GM21529 (cell line): ENCODE measurements at regions not wholly inside any gene's neighbourhood (a gene's known extent, or its start where the extent isn't known, plus 50 kb on each side); places are given as distances from the start of the nearest gene placed in this dataset.
"Not testable (repeated sequence)": the region's sequence is repeated elsewhere in the genome, so short reads cannot be mapped to it uniquely, and the experiment has no call there.

ENCODE experiments used
- ATAC-seq: cut with Tn5 transposase; IDR thresholded peaks from one replicate; pipeline ENCODE4 v1.9.1; 2021; ENCODE audit not compliant: unreplicated experiment

GRCh38 chr1:121443001-121443540 lies 258.3 kb downstream of the SRGAP2C start:
- no peak for ATAC-seq

- ATAC-seq = no peak
Observed at GRCh38 chr1:121444096-121444495, 259.3 kb downstream of the SRGAP2C start.

GRCh38 chr1:121445679-121446078 lies 260.9 kb downstream of the SRGAP2C start:
- ATAC-seq = no peak

- not testable (repeated sequence) for ATAC-seq
Observed at GRCh38 chr1:121447280-121447923, 262.6 kb downstream of the SRGAP2C start.

GRCh38 chr1:121448064-121448463 lies 263.3 kb downstream of the SRGAP2C start:
- ATAC-seq = not testable (repeated sequence)

GRCh38 chr1:121448851-121449250 lies 264.1 kb downstream of the SRGAP2C start:
- no peak for ATAC-seq

- ATAC-seq = no peak
Observed at GRCh38 chr1:121452484-121452883, 267.7 kb downstream of the SRGAP2C start.

- peak; percentile 100 for ATAC-seq
Observed at GRCh38 chr1:121458291-121459048, 273.7 kb downstream of the SRGAP2C start.

GRCh38 chr1:121459235-121459634 lies 274.5 kb downstream of the SRGAP2C start:
- no peak for ATAC-seq

GRCh38 chr1:121469395-121469794 lies 284.6 kb downstream of the SRGAP2C start:
- ATAC-seq = not testable (repeated sequence)

- not testable (repeated sequence) for ATAC-seq
Observed at GRCh38 chr1:121470401-121470800, 285.6 kb downstream of the SRGAP2C start.

GRCh38 chr1:121471523-121471922 lies 286.7 kb downstream of the SRGAP2C start:
- peak; percentile 95 for ATAC-seq

- ATAC-seq = no peak
Observed at GRCh38 chr1:121472017-121472416, 287.2 kb downstream of the SRGAP2C start.

GRCh38 chr1:121483234-121483633 lies 298.5 kb downstream of the SRGAP2C start:
- no peak for ATAC-seq

GRCh38 chr1:121483961-121484424 lies 299.2 kb downstream of the SRGAP2C start:
- ATAC-seq = no peak

GRCh38 chr1:121494796-121495195 lies 310.0 kb downstream of the SRGAP2C start:
- ATAC-seq = not testable (repeated sequence)

- not testable (repeated sequence) for ATAC-seq
Observed at GRCh38 chr1:121511455-121511854, 326.7 kb downstream of the SRGAP2C start.

GRCh38 chr1:121511876-121512275 lies 327.1 kb downstream of the SRGAP2C start:
- not testable (repeated sequence) for ATAC-seq

- ATAC-seq = no peak
Observed at GRCh38 chr1:121515235-121515634, 330.5 kb downstream of the SRGAP2C start.

GRCh38 chr1:121516234-121516967 lies 331.6 kb downstream of the SRGAP2C start:
- ATAC-seq = peak; percentile 92

GRCh38 chr1:121517586-121518230 lies 332.9 kb downstream of the SRGAP2C start:
- ATAC-seq = no peak
